ENCODE measurements at regions not wholly inside any gene's neighbourhood (a gene's known extent, or its start where the extent isn't known, plus 50 kb on each side); places are given as distances from the start of the nearest gene placed in this dataset.

GRCh38 chr2:238553159-238553558, 126.4 kb downstream of the ASB1 start:
- H3K36me3 ChIP-seq (ENCODE audit: control insufficient read depth, insufficient read depth, low read length): no peaks in the 10 kb centered on the region
- no peaks in the 10 kb centered on the region for H3K4me1 ChIP-seq (ENCODE audit: control insufficient read depth, insufficient read depth, low read length)
- ATAC-seq (no peak), DNase-seq (ENCODE audit: low read depth, low spot score) (no peak)
- H3K4me3 ChIP-seq (ENCODE audit: low read depth in 2 of 2, low read length in 2 of 2): no peak overlapping the region
- H3K27ac ChIP-seq (ENCODE audit: low read length): no peak overlapping the region
- BruUV-seq (replicated peaks): no TSS peak
- CTCF ChIA-PET: no interaction called here
- peaks cover 8% of the 10 kb centered on the region; the same call in 1 of the 2 replicates for H3K9me3 ChIP-seq (ENCODE audit: control insufficient read depth, insufficient read depth, low read depth, low read length)
- in situ Hi-C loops (cut with HindIII; ENCODE audit: low pct_unique_long_range_greater_than_20kb, low sequenced_read_pairs) (no loop called here), intact Hi-C loops (cut with micrococcal nuclease; ENCODE audit: unreplicated experiment) (no loop called here)
- H3K27me3 ChIP-seq (ENCODE audit: control insufficient read depth, insufficient read depth, low read length): no peaks in the 10 kb centered on the region
- TF ChIP-seq REST (IDR thresholded peaks at IDR 0.05; ENCODE audit: insufficient read depth in 1 of 2, low read depth in 2 of 2, low read length in 1 of 2) (no peak), CTCF (IDR thresholded peaks at IDR 0.05) (no peak), SIN3A (IDR thresholded peaks at IDR 0.05; ENCODE audit: borderline replicate concordance, insufficient read depth, low read depth, low read length) (no peak), POLR2AphosphoS5 (IDR thresholded peaks at IDR 0.05; ENCODE audit: low read depth, low read length) (no peak), TCF7L2 (IDR thresholded peaks at IDR 0.05; ENCODE audit: low read depth, low read length) (no peak)
- POLR2A ChIA-PET: no interaction called here

- H3K36me3 ChIP-seq (ENCODE audit: control insufficient read depth, insufficient read depth, low read length): no peaks in the 10 kb centered on the region
- ChIA-PET CTCF (no interaction called here), POLR2A (interaction anchor here (0.6 kb wide), 1 partner anchor 40 kb away, joined by 3 read pairs; no protein-coding TSS in a partner anchor)
- TF ChIP-seq REST (IDR thresholded peaks at IDR 0.05; ENCODE audit: insufficient read depth in 1 of 2, low read depth in 2 of 2, low read length in 1 of 2) (no peak), TCF7L2 (IDR thresholded peaks at IDR 0.05; ENCODE audit: low read depth, low read length) (no peak), SIN3A (IDR thresholded peaks at IDR 0.05; ENCODE audit: borderline replicate concordance, insufficient read depth, low read depth, low read length) (no peak), POLR2AphosphoS5 (IDR thresholded peaks at IDR 0.05; ENCODE audit: low read depth, low read length) (no peak), CTCF (IDR thresholded peaks at IDR 0.05) (no peak)
- no TSS peak for BruUV-seq (replicated peaks)
- no peak overlapping the region for H3K4me3 ChIP-seq (ENCODE audit: low read depth in 2 of 2, low read length in 2 of 2)
- no peaks in the 10 kb centered on the region for H3K27me3 ChIP-seq (ENCODE audit: control insufficient read depth, insufficient read depth, low read length)
- no peak for DNase-seq (ENCODE audit: low read depth, low spot score)
- no peaks in the 10 kb centered on the region for H3K4me1 ChIP-seq (ENCODE audit: control insufficient read depth, insufficient read depth, low read length)
- intact Hi-C loops (cut with micrococcal nuclease; ENCODE audit: unreplicated experiment): no loop called here
- ATAC-seq: no peak
- H3K9me3 ChIP-seq (ENCODE audit: control insufficient read depth, insufficient read depth, low read depth, low read length): peaks cover 8% of the 10 kb centered on the region; the same call in 1 of the 2 replicates
- in situ Hi-C loops (cut with HindIII; ENCODE audit: low pct_unique_long_range_greater_than_20kb, low sequenced_read_pairs): no loop called here
- no peak overlapping the region for H3K27ac ChIP-seq (ENCODE audit: low read length)
These were observed 128.0 kb downstream of the ASB1 start for GRCh38 chr2:238554468-238555315.
